Astrocyte (in vitro differentiated cells and primary cell): ENCODE measurements at regions not wholly inside any gene's neighbourhood (a gene's known extent, or its start where the extent isn't known, plus 50 kb on each side); places are given as distances from the start of the nearest gene placed in this dataset.
"Not testable (repeated sequence)": the region's sequence is repeated elsewhere in the genome, so short reads cannot be mapped to it uniquely, and the experiment has no call there.

Experiments
- DNase-seq: peaks from one replicate; pipeline ENCODE4 v3.0.0-alpha.2; 2010; ENCODE audit warnings: low read depth
- FAIRE-seq: peaks from 2 replicates; lab custom pipeline; 2011; peaks lifted over from hg19 to GRCh38; lab: Jason Lieb, UNC
- H2AFZ ChIP-seq: 2 replicates; pipeline ENCODE4 v1.6.0; 2012; ENCODE audit warnings: low read depth, low read length, inconsistent platforms
- H3K27ac ChIP-seq: 2 replicates; pipeline ENCODE4 v1.5.1; 2011; ENCODE audit warnings: low read depth, low read length, inconsistent platforms
- H3K27me3 ChIP-seq: 2 replicates; pipeline ENCODE4 v1.6.0; 2011; ENCODE audit warnings: low read length, inconsistent platforms; ENCODE audit not compliant: insufficient read depth
- H3K36me3 ChIP-seq: 2 replicates; pipeline ENCODE4 v1.5.1; 2011; ENCODE audit warnings: low read length, inconsistent platforms; ENCODE audit not compliant: insufficient read depth
- H3K4me1 ChIP-seq: 2 replicates; pipeline ENCODE4 v1.5.1; 2011; ENCODE audit warnings: low read length, inconsistent platforms; ENCODE audit not compliant: insufficient read depth
- H3K4me2 ChIP-seq: 2 replicates; pipeline ENCODE4 v1.6.0; 2012; ENCODE audit warnings: low read length, inconsistent platforms
- H3K4me3 ChIP-seq: 2 replicates; pipeline ENCODE4 v1.5.1; 2011; ENCODE audit warnings: low read depth, mild to moderate bottlenecking, low read length, inconsistent platforms; ENCODE audit not compliant: insufficient read depth
- H3K79me2 ChIP-seq: 2 replicates; pipeline ENCODE4 v1.6.0; 2012; ENCODE audit warnings: mild to moderate bottlenecking, low read length, inconsistent platforms; ENCODE audit not compliant: insufficient read depth
- H3K9ac ChIP-seq: 2 replicates; pipeline ENCODE4 v1.6.0; 2012; ENCODE audit warnings: mild to moderate bottlenecking, low read length, inconsistent platforms
- H3K9me3 ChIP-seq: 2 replicates; pipeline ENCODE4 v1.5.1; 2012; ENCODE audit warnings: low read depth, mild to moderate bottlenecking, low read length, inconsistent platforms; ENCODE audit not compliant: insufficient read depth
- H4K20me1 ChIP-seq: 2 replicates; pipeline ENCODE4 v1.6.0; 2012; ENCODE audit warnings: low read length, inconsistent platforms; ENCODE audit not compliant: insufficient read depth
- H3K27ac Mint-ChIP-seq: one replicate; pipeline ENCODE4 v1.8.0; 2021; ENCODE audit warnings: mild to moderate bottlenecking, mixed read lengths; ENCODE audit not compliant: unreplicated experiment
- H3K27me3 Mint-ChIP-seq: one replicate; pipeline ENCODE4 v1.8.0; 2021; ENCODE audit warnings: low read depth, mixed read lengths; ENCODE audit not compliant: unreplicated experiment
- H3K36me3 Mint-ChIP-seq: one replicate; pipeline ENCODE4 v1.8.0; 2021; ENCODE audit warnings: low read depth, mixed read lengths; ENCODE audit not compliant: unreplicated experiment
- H3K4me1 Mint-ChIP-seq: one replicate; pipeline ENCODE4 v1.8.0; 2021; ENCODE audit warnings: low read depth, mixed read lengths; ENCODE audit not compliant: unreplicated experiment
- H3K4me3 Mint-ChIP-seq: one replicate; pipeline ENCODE4 v1.8.0; 2021; ENCODE audit warnings: mild to moderate bottlenecking, moderate library complexity, mixed read lengths; ENCODE audit not compliant: unreplicated experiment
- H3K9me3 Mint-ChIP-seq: one replicate; pipeline ENCODE4 v1.8.0; 2021; ENCODE audit warnings: mild to moderate bottlenecking, mixed read lengths; ENCODE audit not compliant: unreplicated experiment
- EZH2 ChIP-seq: IDR thresholded peaks from 2 replicates; pipeline ENCODE4 v1.6.1; 2012; ENCODE audit warnings: mild to moderate bottlenecking, low read length, inconsistent platforms; ENCODE audit not compliant: insufficient read depth
- TF ChIP-seq, protein P1 (sequence below): IDR thresholded peaks from 2 replicates; pipeline ENCODE4 v1.5.1; 2011; ENCODE audit warnings: low read depth, mild to moderate bottlenecking, inconsistent platforms, low read length, moderate library complexity; ENCODE audit not compliant: insufficient read depth

- no peak for FAIRE-seq
- H3K36me3 ChIP-seq = no peaks in the 10 kb centered on the region
- Mint-ChIP-seq H3K4me3 (no peak overlapping the region), H3K9me3 (no peaks in the 10 kb centered on the region), H3K27ac (no peak overlapping the region), H3K27me3 (no peaks in the 10 kb centered on the region), H3K4me1 (no peaks in the 10 kb centered on the region), H3K36me3 (no peaks in the 10 kb centered on the region)
- H2AFZ ChIP-seq = no peak overlapping the region
- H3K27me3 ChIP-seq = no peaks in the 10 kb centered on the region
- TF ChIP-seq, protein P1, sequence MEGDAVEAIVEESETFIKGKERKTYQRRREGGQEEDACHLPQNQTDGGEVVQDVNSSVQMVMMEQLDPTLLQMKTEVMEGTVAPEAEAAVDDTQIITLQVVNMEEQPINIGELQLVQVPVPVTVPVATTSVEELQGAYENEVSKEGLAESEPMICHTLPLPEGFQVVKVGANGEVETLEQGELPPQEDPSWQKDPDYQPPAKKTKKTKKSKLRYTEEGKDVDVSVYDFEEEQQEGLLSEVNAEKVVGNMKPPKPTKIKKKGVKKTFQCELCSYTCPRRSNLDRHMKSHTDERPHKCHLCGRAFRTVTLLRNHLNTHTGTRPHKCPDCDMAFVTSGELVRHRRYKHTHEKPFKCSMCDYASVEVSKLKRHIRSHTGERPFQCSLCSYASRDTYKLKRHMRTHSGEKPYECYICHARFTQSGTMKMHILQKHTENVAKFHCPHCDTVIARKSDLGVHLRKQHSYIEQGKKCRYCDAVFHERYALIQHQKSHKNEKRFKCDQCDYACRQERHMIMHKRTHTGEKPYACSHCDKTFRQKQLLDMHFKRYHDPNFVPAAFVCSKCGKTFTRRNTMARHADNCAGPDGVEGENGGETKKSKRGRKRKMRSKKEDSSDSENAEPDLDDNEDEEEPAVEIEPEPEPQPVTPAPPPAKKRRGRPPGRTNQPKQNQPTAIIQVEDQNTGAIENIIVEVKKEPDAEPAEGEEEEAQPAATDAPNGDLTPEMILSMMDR = no peak
- TF ChIP-seq EZH2 = no peak
- H4K20me1 ChIP-seq = no peaks in the 10 kb centered on the region
- no peaks in the 10 kb centered on the region for H3K9me3 ChIP-seq
- DNase-seq = no peak
- no peak overlapping the region for H3K4me2 ChIP-seq
- no peak overlapping the region for H3K4me3 ChIP-seq
- no peaks in the 10 kb centered on the region for H3K4me1 ChIP-seq
- no peak overlapping the region for H3K27ac ChIP-seq
- H3K9ac ChIP-seq = no peak overlapping the region
- no peaks in the 10 kb centered on the region for H3K79me2 ChIP-seq
Observed at GRCh38 chr17:20733923-20734322, 154.4 kb downstream of the CDRT15L2 start.

GRCh38 chr17:20735796-20736195, 156.3 kb downstream of the CDRT15L2 start:
- H3K9me3 ChIP-seq = no peaks in the 10 kb centered on the region
- Mint-ChIP-seq H3K27me3 (no peaks in the 10 kb centered on the region), H3K4me3 (no peak overlapping the region), H3K36me3 (no peaks in the 10 kb centered on the region), H3K9me3 (no peaks in the 10 kb centered on the region), H3K4me1 (no peaks in the 10 kb centered on the region), H3K27ac (no peak overlapping the region)
- no peaks in the 10 kb centered on the region for H4K20me1 ChIP-seq
- H3K4me2 ChIP-seq = no peak overlapping the region
- no peaks in the 10 kb centered on the region for H3K79me2 ChIP-seq
- no peaks in the 10 kb centered on the region for H3K27me3 ChIP-seq
- H3K4me1 ChIP-seq = no peaks in the 10 kb centered on the region
- DNase-seq (no peak), FAIRE-seq (no peak)
- H2AFZ ChIP-seq = no peak overlapping the region
- no peaks in the 10 kb centered on the region for H3K36me3 ChIP-seq
- TF ChIP-seq, protein P1 = no peak
- no peak for TF ChIP-seq EZH2
- H3K4me3 ChIP-seq = no peak overlapping the region
- H3K27ac ChIP-seq = no peak overlapping the region
- H3K9ac ChIP-seq = no peak overlapping the region

GRCh38 chr17:20737636-20738035, 158.1 kb downstream of the CDRT15L2 start:
- H3K9me3 Mint-ChIP-seq, H3K9me3 ChIP-seq, H3K27me3 ChIP-seq, H3K27ac Mint-ChIP-seq, H3K4me2 ChIP-seq, H3K36me3 Mint-ChIP-seq, H3K79me2 ChIP-seq, H3K4me3 ChIP-seq, H3K36me3 ChIP-seq, H3K4me3 Mint-ChIP-seq, DNase-seq, H3K4me1 ChIP-seq, H3K4me1 Mint-ChIP-seq, H3K27me3 Mint-ChIP-seq, H3K27ac ChIP-seq, H3K9ac ChIP-seq, FAIRE-seq, H2AFZ ChIP-seq, H4K20me1 ChIP-seq: not testable (repeated sequence)
